ENCODE measurements at regions not wholly inside any gene's neighbourhood (a gene's known extent, or its start where the extent isn't known, plus 50 kb on each side); places are given as distances from the start of the nearest gene placed in this dataset.

DNA sequence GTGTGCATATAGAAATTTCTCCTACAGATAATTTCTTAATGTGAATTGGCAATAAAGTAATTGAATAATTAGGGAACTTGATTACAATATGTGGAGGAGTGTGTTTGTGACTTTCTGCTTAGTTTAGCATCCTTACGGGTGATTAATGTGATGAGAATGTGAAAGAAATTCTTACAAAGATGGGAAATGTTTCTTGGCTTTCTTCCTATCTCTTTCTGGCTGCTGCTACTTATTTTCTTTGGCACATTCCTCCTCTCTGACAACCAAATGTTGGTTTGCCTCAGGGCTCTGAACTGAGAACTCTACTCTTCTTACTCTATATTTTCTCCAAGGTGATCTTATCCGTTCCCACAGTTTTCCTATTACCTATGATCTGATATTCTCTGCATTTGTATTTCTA, 300.1 kb downstream of the TBC1D4 start:
- H3K9me3 Mint-ChIP-seq, result peaks cover 12% of the 10 kb centered on the region
- no peaks in the 10 kb centered on the region for H3K36me3 Mint-ChIP-seq (ENCODE audit: low read depth)
- no peak overlapping the region for H3K27ac Mint-ChIP-seq
- ChIA-PET POLR2A (no interaction called here), CTCF (no interaction called here)
- H3K27ac ChIP-seq (ENCODE audit: low read depth in 1 of 2, low read length in 2 of 2), result no peak overlapping the region
- peaks cover 34% of the 10 kb centered on the region for H3K27me3 Mint-ChIP-seq
- H3K36me3 ChIP-seq (ENCODE audit: insufficient read depth, low read length), result no peaks in the 10 kb centered on the region
- no peaks in the 10 kb centered on the region for H3K4me1 ChIP-seq (ENCODE audit: insufficient read depth, low read length)
- no peak overlapping the region for H3K4me3 Mint-ChIP-seq
- ATAC-seq (ENCODE audit: poor library complexity), result no peak
- no peak for DNase-seq
- intact Hi-C loops (cut with DNase I, micrococcal nuclease), result no loop called here
- H3K9me3 ChIP-seq (ENCODE audit: control insufficient read depth in 1 of 2, insufficient read depth in 1 of 2, low read length in 2 of 2), result no peaks in the 10 kb centered on the region
- no peak overlapping the region for H3K4me3 ChIP-seq (ENCODE audit: low read length)
- H3K4me1 Mint-ChIP-seq (ENCODE audit: low read depth), result no peaks in the 10 kb centered on the region
- peaks cover 0 to 5% of the 10 kb centered on the region in 2 experiments for H3K27me3 ChIP-seq (ENCODE audit: control insufficient read depth in 1 of 2, insufficient read depth in 2 of 2, low read length in 2 of 2)
- TF ChIP-seq, protein P1, sequence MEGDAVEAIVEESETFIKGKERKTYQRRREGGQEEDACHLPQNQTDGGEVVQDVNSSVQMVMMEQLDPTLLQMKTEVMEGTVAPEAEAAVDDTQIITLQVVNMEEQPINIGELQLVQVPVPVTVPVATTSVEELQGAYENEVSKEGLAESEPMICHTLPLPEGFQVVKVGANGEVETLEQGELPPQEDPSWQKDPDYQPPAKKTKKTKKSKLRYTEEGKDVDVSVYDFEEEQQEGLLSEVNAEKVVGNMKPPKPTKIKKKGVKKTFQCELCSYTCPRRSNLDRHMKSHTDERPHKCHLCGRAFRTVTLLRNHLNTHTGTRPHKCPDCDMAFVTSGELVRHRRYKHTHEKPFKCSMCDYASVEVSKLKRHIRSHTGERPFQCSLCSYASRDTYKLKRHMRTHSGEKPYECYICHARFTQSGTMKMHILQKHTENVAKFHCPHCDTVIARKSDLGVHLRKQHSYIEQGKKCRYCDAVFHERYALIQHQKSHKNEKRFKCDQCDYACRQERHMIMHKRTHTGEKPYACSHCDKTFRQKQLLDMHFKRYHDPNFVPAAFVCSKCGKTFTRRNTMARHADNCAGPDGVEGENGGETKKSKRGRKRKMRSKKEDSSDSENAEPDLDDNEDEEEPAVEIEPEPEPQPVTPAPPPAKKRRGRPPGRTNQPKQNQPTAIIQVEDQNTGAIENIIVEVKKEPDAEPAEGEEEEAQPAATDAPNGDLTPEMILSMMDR (IDR thresholded peaks at IDR 0.05), result no peak

DNA sequence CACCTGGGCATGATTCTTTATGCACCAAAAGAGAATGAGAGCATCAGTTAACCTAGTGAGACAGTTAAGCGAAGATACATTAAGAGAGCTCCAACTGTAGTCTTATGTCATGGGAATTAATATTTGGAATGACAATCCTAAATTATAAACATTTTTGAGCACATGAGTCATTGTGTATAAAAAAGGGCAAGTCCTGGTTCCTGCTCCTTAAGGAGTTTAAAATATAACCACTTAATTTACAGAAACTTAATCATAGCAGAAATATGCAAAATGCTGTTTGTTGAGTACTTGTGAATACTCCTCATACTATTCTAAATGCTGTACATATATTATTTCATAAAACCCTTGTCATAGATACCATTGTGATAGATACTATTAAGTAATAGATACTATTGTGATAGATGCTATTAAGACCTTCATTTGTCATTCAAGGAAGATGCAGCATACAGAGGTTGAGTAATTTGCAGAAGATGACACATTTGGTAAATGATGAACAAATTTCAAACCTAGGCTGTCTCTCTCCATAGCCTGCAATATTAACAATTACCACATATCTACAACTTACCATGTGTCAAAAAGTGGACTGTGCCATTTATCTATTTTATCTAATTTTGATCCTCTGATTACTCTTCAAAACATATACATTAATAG, 301.0 kb downstream of the TBC1D4 start:
- CTCF ChIA-PET, result no interaction called here
- H3K4me3 ChIP-seq (ENCODE audit: low read length), result no peak overlapping the region
- peaks cover 0 to 5% of the 10 kb centered on the region in 2 experiments for H3K27me3 ChIP-seq (ENCODE audit: control insufficient read depth in 1 of 2, insufficient read depth in 2 of 2, low read length in 2 of 2)
- no peaks in the 10 kb centered on the region for H3K4me1 Mint-ChIP-seq (ENCODE audit: low read depth)
- peaks cover 27% of the 10 kb centered on the region for H3K27me3 Mint-ChIP-seq
- intact Hi-C loops (cut with DNase I, micrococcal nuclease), result no loop called here
- DNase-seq (no peak), ATAC-seq (ENCODE audit: poor library complexity) (no peak)
- H3K4me3 Mint-ChIP-seq, result no peak overlapping the region
- H3K36me3 Mint-ChIP-seq (ENCODE audit: low read depth), result no peaks in the 10 kb centered on the region
- peaks cover 14% of the 10 kb centered on the region for H3K9me3 Mint-ChIP-seq
- no peak overlapping the region for H3K27ac ChIP-seq (ENCODE audit: low read depth in 1 of 2, low read length in 2 of 2)
- H3K4me1 ChIP-seq (ENCODE audit: insufficient read depth, low read length), result no peaks in the 10 kb centered on the region
- H3K9me3 ChIP-seq (ENCODE audit: control insufficient read depth in 1 of 2, insufficient read depth in 1 of 2, low read length in 2 of 2), result no peaks in the 10 kb centered on the region
- H3K36me3 ChIP-seq (ENCODE audit: insufficient read depth, low read length), result no peaks in the 10 kb centered on the region
- no peak overlapping the region for H3K27ac Mint-ChIP-seq
- TF ChIP-seq, protein P1 (IDR thresholded peaks at IDR 0.05), result no peak
- POLR2A ChIA-PET, result no interaction called here

DNA sequence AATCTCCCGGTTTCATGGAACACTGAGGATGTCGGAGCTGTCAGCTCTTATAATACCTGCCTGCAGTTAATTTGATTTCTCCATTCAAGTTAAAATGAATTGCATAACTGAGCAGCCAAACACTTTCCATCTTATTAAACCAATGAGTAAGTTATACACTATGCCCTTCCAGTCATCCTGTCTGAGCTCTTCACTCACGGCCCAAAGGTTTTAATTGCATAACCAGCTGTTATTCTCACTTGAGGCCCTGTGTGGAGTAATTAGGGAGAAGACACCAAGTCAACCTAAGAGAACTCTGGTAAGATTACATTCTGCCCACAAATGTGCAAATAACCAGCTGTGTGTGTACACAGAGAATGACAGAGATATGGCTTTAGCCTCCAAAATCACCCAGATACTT, 303.5 kb downstream of the TBC1D4 start:
- Histone ChIP-seq H3K36me3 (ENCODE audit: insufficient read depth, low read length) (no peaks in the 10 kb centered on the region), H3K4me1 (ENCODE audit: insufficient read depth, low read length) (no peaks in the 10 kb centered on the region), H3K4me3 (ENCODE audit: low read length) (no peak overlapping the region), H3K27ac (ENCODE audit: low read depth in 1 of 2, low read length in 2 of 2) (no peak overlapping the region), H3K27me3 (ENCODE audit: control insufficient read depth in 1 of 2, insufficient read depth in 2 of 2, low read length in 2 of 2) (no peaks in the 10 kb centered on the region), H3K9me3 (ENCODE audit: control insufficient read depth in 1 of 2, insufficient read depth in 1 of 2, low read length in 2 of 2) (no peaks in the 10 kb centered on the region)
- intact Hi-C loops (cut with DNase I, micrococcal nuclease), result no loop called here
- no peaks in the 10 kb centered on the region for H3K36me3 Mint-ChIP-seq (ENCODE audit: low read depth)
- H3K4me1 Mint-ChIP-seq (ENCODE audit: low read depth), result no peaks in the 10 kb centered on the region
- peaks cover 15% of the 10 kb centered on the region for H3K27me3 Mint-ChIP-seq
- TF ChIP-seq, protein P1 (IDR thresholded peaks at IDR 0.05), result no peak
- H3K9me3 Mint-ChIP-seq, result peaks cover 9% of the 10 kb centered on the region
- ATAC-seq (ENCODE audit: poor library complexity) (no peak), DNase-seq (no peak)
- CTCF ChIA-PET, result interaction anchor here (1.3 kb wide), 1 partner anchor 15 kb away, joined by 3 read pairs; no protein-coding TSS in a partner anchor
- POLR2A ChIA-PET, result no interaction called here
- H3K4me3 Mint-ChIP-seq, result no peak overlapping the region
- no peak overlapping the region for H3K27ac Mint-ChIP-seq
